ENCODE measurements at regions not wholly inside any gene's neighbourhood (a gene's known extent, or its start where the extent isn't known, plus 50 kb on each side); places are given as distances from the start of the nearest gene placed in this dataset.

GRCh38 chr3:20846832-20847231 is 660.8 kb upstream of the SGO1 start:
- H3K4me2 ChIP-seq (ENCODE audit: insufficient read depth in 1 of 2, low read depth in 2 of 2, low read length in 2 of 2): no peak overlapping the region
- H3K27ac ChIP-seq (ENCODE audit: low read depth, low read length): no peak overlapping the region
- no peak overlapping the region for H3K14ac ChIP-seq (ENCODE audit: insufficient read length)
- no peaks in the 10 kb centered on the region for H3K79me1 ChIP-seq (ENCODE audit: low read depth, low read length)
- no peak overlapping the region for H2BK5ac ChIP-seq (ENCODE audit: low read depth, low read length)
- H3K9me3 ChIP-seq (ENCODE audit: insufficient read depth in 2 of 2, low read depth in 1 of 2, low read length in 1 of 2): no peaks in the 10 kb centered on the region; a peak in 1 of 4 replicates
- no peaks in the 10 kb centered on the region for H3K23me2 ChIP-seq (ENCODE audit: low read depth, low read length)
- H2BK120ac ChIP-seq (replicated peaks; ENCODE audit: low read depth, low read length): no peak overlapping the region
- no peak overlapping the region for H2BK15ac ChIP-seq (ENCODE audit: low read length)
- DNase-seq (ENCODE audit: low read depth in 1 of 2, low spot score in 2 of 2) (no peak), FAIRE-seq (no peak)
- H3K4me1 ChIP-seq (replicated peaks in 1 of 4; ENCODE audit: control insufficient read depth in 3 of 4, insufficient read depth in 4 of 4, low read length in 3 of 4): peaks cover 0 to 4% (median 0%) of the 10 kb centered on the region in 4 experiments; a peak in 1 of 7 replicates
- H3K18ac ChIP-seq (ENCODE audit: extremely low read depth, low read length): no peak overlapping the region
- H4K8ac ChIP-seq (ENCODE audit: extremely low read depth, insufficient read depth, low read length): no peak overlapping the region
- H3K23ac ChIP-seq (ENCODE audit: insufficient read length): no peak overlapping the region
- WGBS, 2 experiments (ENCODE audit: extremely low coverage in 1 of 2, insufficient coverage in 1 of 2, insufficient read length in 1 of 2, insufficient replicate concordance in 2 of 2, low coverage in 1 of 2, low lambda C conversion rate in 2 of 2, missing lambda C conversion rate in 1 of 2): 93% methylated on average over 3 of the region's 3 CpGs; no CpG with 5 or more reads in 1 of the 2 experiments
- no peak overlapping the region for H2AK5ac ChIP-seq (ENCODE audit: low read depth, low read length)
- H2AFZ ChIP-seq (ENCODE audit: low read length): no peak overlapping the region
- no peak overlapping the region for H4K91ac ChIP-seq (replicated peaks; ENCODE audit: insufficient read length, low read length)
- no peaks in the 10 kb centered on the region for H4K20me1 ChIP-seq (replicated peaks in 1 of 2; ENCODE audit: control insufficient read depth in 1 of 2, insufficient read depth in 2 of 2, low read length in 2 of 2)
- H3K9ac ChIP-seq (replicated peaks in 1 of 4; ENCODE audit: extremely low read depth in 1 of 4, low read depth in 3 of 4, low read length in 3 of 4): no peak overlapping the region
- TF ChIP-seq CTBP2 (IDR thresholded peaks at IDR 0.05; ENCODE audit: borderline replicate concordance, insufficient read depth, insufficient read length, low read length): no peak
- no peak for TF ChIP-seq RNF2 (IDR thresholded peaks at IDR 0.05; ENCODE audit: borderline replicate concordance, low read depth, low read length, missing control alignments, poor library complexity, severe bottlenecking)
- TF ChIP-seq SAP30 (IDR thresholded peaks at IDR 0.05; ENCODE audit: insufficient read depth, insufficient replicate concordance, low read length): no peak
- TF ChIP-seq SP1 (IDR thresholded peaks at IDR 0.05; ENCODE audit: low read depth, low read length): no peak
- TF ChIP-seq BACH1 (IDR thresholded peaks at IDR 0.05; ENCODE audit: low read length): no peak
- TF ChIP-seq SIN3A (conservative IDR thresholded peaks at IDR 0.05 in 1 of 2, IDR thresholded peaks at IDR 0.05 in 1 of 2; ENCODE audit: low read depth in 1 of 2, low read length in 2 of 2): no peak
- TF ChIP-seq, protein P1, sequence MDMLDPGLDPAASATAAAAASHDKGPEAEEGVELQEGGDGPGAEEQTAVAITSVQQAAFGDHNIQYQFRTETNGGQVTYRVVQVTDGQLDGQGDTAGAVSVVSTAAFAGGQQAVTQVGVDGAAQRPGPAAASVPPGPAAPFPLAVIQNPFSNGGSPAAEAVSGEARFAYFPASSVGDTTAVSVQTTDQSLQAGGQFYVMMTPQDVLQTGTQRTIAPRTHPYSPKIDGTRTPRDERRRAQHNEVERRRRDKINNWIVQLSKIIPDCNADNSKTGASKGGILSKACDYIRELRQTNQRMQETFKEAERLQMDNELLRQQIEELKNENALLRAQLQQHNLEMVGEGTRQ (IDR thresholded peaks at IDR 0.05; ENCODE audit: low read length): no peak
- no peak for TF ChIP-seq RAD21 (IDR thresholded peaks at IDR 0.05 in 1 of 2, conservative IDR thresholded peaks at IDR 0.05 in 1 of 2; ENCODE audit: low read depth in 2 of 2, low read length in 2 of 2)
- H4K5ac ChIP-seq (ENCODE audit: insufficient read length, low read depth, low read length): no peak overlapping the region
- no peak overlapping the region for H3K4ac ChIP-seq (replicated peaks; ENCODE audit: insufficient read length, low read depth, low read length)
- H2BK20ac ChIP-seq (ENCODE audit: low read length): no peak overlapping the region
- H3K79me2 ChIP-seq (ENCODE audit: control insufficient read depth in 1 of 2, insufficient read depth in 2 of 2, low read length in 2 of 2): no peaks in the 10 kb centered on the region
- H3K36me3 ChIP-seq (ENCODE audit: control insufficient read depth in 2 of 4, insufficient read depth in 4 of 4, low read length in 3 of 4): no peaks in the 10 kb centered on the region
- ChIA-PET CTCF (ENCODE audit: partially characterized antibody) (interaction anchor here (1.0 to 1.1 kb wide), 2 partner anchors 13 to 83 kb away, joined by 3 to 4 read pairs; no protein-coding TSS in a partner anchor), POLR2A (ENCODE audit: partially characterized antibody) (no interaction called here)
- H2BK12ac ChIP-seq (ENCODE audit: low read depth, low read length): no peak overlapping the region
- no peak overlapping the region for H3K4me3 ChIP-seq (ENCODE audit: extremely low read depth in 1 of 4, insufficient read depth in 2 of 4, low read depth in 3 of 4, low read length in 4 of 4)
- H3K56ac ChIP-seq (replicated peaks; ENCODE audit: insufficient read length, low read depth, low read length): no peak overlapping the region
- H3K27me3 ChIP-seq (replicated peaks in 1 of 4; ENCODE audit: control insufficient read depth in 3 of 4, extremely low read depth in 1 of 4, insufficient read depth in 3 of 4, low read length in 3 of 4): no peaks in the 10 kb centered on the region
